MCF 10A (cell line): ENCODE measurements at regions not wholly inside any gene's neighbourhood (a gene's known extent, or its start where the extent isn't known, plus 50 kb on each side); places are given as distances from the start of the nearest gene placed in this dataset.

Experiments used
- BruUV-seq: library from RNA; stranded (reverse); fragments of 400-500 nt; replicated peaks from 2 replicates; lab custom pipeline; 2021; lab: Mats Ljungman, UMichigan
- CTCF ChIA-PET: fragments of 300-600 bp; sonication (Branson Sonifier 250); formaldehyde crosslinking; extraction: SDS; loops from one replicate; lab custom pipeline; 2021; ENCODE audit warnings: antibody characterized with exemption, inconsistent platforms; lab: Yijun Ruan, JAX
- POLR2A ChIA-PET: fragments of 300-600, 350-650 bp; sonication (Branson Sonifier 250); formaldehyde crosslinking; extraction: SDS; loops from one replicate; lab custom pipeline; 2020; ENCODE audit warnings: antibody characterized with exemption, inconsistent platforms; lab: Yijun Ruan, JAX
- DNase-seq: peaks from one replicate; pipeline ENCODE4 v3.0.0-alpha.2; 2018; ENCODE audit not compliant: unreplicated experiment
- H3K27ac Mint-ChIP-seq: one replicate; pipeline ENCODE4 v1.8.0; 2022; ENCODE audit warnings: mild to moderate bottlenecking, low read depth, mixed read lengths; ENCODE audit not compliant: unreplicated experiment
- H3K27me3 Mint-ChIP-seq: one replicate; pipeline ENCODE4 v1.8.0; 2022; ENCODE audit warnings: mixed read lengths; ENCODE audit not compliant: insufficient read depth, unreplicated experiment
- H3K36me3 Mint-ChIP-seq: one replicate; pipeline ENCODE4 v1.8.0; 2022; ENCODE audit warnings: mild to moderate bottlenecking, moderate library complexity, mixed read lengths; ENCODE audit not compliant: insufficient read depth, unreplicated experiment
- H3K4me1 Mint-ChIP-seq: one replicate; pipeline ENCODE4 v1.8.0; 2022; ENCODE audit warnings: mixed read lengths; ENCODE audit not compliant: insufficient read depth, unreplicated experiment
- H3K4me3 Mint-ChIP-seq: one replicate; pipeline ENCODE4 v1.8.0; 2022; ENCODE audit warnings: mild to moderate bottlenecking, moderate library complexity, mixed read lengths; ENCODE audit not compliant: unreplicated experiment
- H3K9me3 Mint-ChIP-seq: one replicate; pipeline ENCODE4 v1.8.0; 2022; ENCODE audit warnings: mixed read lengths; ENCODE audit not compliant: unreplicated experiment
- intact Hi-C: fragments of 100-400 bp; cut with micrococcal nuclease; formaldehyde crosslinking; loops from 2 replicates; pipeline ENCODE4 v1.14.1; 2022
- TF ChIP-seq, protein P1 (sequence below): fragments of 200-600 bp; IDR thresholded peaks from one replicate; pipeline ENCODE4 v1.8.0; 2022; ENCODE audit warnings: antibody characterized with exemption, mild to moderate bottlenecking; ENCODE audit not compliant: unreplicated experiment

DNA sequence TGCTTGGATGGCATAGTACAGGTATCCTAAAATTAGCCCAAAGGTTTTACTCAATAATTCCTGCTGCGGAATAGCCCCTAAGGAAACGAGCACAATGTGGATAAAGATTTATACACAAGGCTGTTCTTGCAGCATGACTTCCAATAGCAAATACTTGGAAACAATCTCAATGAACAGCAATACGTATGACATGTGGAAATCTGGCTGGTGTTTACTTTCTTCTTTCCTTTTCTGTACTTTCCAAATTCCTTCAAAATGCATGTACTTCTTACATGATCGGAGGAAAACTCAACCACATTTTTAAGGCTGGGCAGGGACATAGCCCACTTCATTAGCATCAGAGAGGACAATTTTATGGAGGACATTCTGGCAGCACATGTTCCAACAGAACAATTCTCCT, 86.6 kb downstream of the C16orf95 start:
- Mint-ChIP-seq H3K9me3 (peaks cover 7% of the 10 kb centered on the region), H3K27me3 (no peaks in the 10 kb centered on the region), H3K4me1 (no peaks in the 10 kb centered on the region), H3K36me3 (no peaks in the 10 kb centered on the region), H3K27ac (no peak overlapping the region), H3K4me3 (no peak overlapping the region)
- TF ChIP-seq, protein P1, sequence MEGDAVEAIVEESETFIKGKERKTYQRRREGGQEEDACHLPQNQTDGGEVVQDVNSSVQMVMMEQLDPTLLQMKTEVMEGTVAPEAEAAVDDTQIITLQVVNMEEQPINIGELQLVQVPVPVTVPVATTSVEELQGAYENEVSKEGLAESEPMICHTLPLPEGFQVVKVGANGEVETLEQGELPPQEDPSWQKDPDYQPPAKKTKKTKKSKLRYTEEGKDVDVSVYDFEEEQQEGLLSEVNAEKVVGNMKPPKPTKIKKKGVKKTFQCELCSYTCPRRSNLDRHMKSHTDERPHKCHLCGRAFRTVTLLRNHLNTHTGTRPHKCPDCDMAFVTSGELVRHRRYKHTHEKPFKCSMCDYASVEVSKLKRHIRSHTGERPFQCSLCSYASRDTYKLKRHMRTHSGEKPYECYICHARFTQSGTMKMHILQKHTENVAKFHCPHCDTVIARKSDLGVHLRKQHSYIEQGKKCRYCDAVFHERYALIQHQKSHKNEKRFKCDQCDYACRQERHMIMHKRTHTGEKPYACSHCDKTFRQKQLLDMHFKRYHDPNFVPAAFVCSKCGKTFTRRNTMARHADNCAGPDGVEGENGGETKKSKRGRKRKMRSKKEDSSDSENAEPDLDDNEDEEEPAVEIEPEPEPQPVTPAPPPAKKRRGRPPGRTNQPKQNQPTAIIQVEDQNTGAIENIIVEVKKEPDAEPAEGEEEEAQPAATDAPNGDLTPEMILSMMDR = no peak
- intact Hi-C loops = no loop called here
- no TSS peak for BruUV-seq
- ChIA-PET POLR2A (no interaction called here), CTCF (no interaction called here)
- DNase-seq = no peak

DNA sequence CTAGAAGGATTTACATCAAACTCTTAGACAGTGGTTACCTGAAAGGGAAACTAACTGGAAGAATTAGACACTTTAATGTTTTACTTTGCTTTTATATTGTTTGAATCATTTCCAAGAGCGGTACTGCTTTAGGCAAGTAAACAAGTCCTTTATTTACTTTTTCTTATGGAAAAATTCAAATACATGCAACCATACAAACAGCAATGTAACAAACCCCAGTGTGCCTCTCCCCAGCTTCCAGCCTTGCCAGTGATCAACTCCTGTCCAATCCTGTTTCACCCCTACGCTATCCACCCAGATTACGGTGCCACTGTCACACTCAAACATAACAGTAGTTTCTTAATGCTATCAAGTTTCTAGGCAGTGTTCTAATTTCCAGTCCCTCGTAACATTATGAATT, 85.9 kb downstream of the C16orf95 start:
- DNase-seq = no peak
- Mint-ChIP-seq H3K4me1 (no peaks in the 10 kb centered on the region), H3K36me3 (no peaks in the 10 kb centered on the region), H3K4me3 (no peak overlapping the region), H3K27ac (no peak overlapping the region), H3K9me3 (peaks cover 7% of the 10 kb centered on the region), H3K27me3 (no peaks in the 10 kb centered on the region)
- no TSS peak for BruUV-seq
- intact Hi-C loops = no loop called here
- TF ChIP-seq, protein P1 = no peak
- CTCF ChIA-PET = no interaction called here
- POLR2A ChIA-PET = interaction anchor here (0.6 to 0.7 kb wide), 2 partner anchors 23 to 36 kb away, joined by 3 to 5 read pairs; no protein-coding TSS in a partner anchor

DNA sequence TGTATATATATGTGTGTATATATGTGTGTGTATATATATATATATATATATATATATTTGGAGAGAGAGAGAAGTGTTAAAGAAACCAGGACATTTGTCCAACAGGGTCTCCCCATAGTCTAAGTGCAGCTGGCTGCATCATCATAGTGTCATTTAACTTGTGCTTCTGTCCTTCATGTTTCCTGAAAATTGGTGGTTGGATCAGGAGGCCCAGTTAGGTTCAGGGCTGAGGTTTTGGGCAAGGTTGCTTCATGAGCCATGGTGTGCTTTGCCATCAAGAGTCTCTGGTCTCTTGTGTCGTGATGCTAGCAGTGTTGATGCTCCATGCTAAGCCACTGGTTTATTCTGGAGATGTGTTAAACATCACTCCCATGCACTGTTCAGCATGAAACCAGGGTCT, 85.3 kb downstream of the C16orf95 start:
- CTCF ChIA-PET = no interaction called here
- intact Hi-C loops = no loop called here
- Mint-ChIP-seq H3K4me3 (no peak overlapping the region), H3K27me3 (no peaks in the 10 kb centered on the region), H3K36me3 (no peaks in the 10 kb centered on the region), H3K4me1 (no peaks in the 10 kb centered on the region), H3K27ac (no peak overlapping the region), H3K9me3 (peaks cover 7% of the 10 kb centered on the region)
- no TSS peak for BruUV-seq
- DNase-seq = no peak
- TF ChIP-seq, protein P1 = no peak
- POLR2A ChIA-PET = interaction anchor here (0.7 kb wide), 1 partner anchor 35 kb away, joined by 3 read pairs; no protein-coding TSS in a partner anchor

DNA sequence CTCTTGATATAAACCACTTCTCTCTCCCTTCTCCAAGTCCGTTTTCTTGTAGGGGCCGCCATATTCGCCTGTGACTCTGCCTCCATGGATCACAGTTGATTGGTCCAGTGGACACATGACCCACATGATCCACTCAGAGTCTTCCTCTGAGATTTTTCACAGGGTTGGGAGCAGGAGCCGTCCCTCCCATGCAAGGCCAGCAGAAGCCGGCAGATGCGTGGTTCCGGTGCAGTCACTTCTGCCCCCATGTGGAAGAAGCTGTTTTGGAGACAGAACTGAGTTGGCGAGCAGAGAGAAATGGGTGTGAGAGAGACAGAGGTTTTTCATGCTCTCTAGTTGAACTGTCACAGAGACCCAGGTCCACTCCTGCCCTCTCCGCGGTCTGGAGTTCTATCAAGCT, 83.3 kb downstream of the C16orf95 start:
- Mint-ChIP-seq H3K36me3 (no peaks in the 10 kb centered on the region), H3K4me3 (no peak overlapping the region), H3K27me3 (no peaks in the 10 kb centered on the region), H3K9me3 (peaks cover 7% of the 10 kb centered on the region), H3K4me1 (peaks cover 6% of the 10 kb centered on the region), H3K27ac (no peak overlapping the region)
- TF ChIP-seq, protein P1 = no peak
- DNase-seq = no peak
- POLR2A ChIA-PET = no interaction called here
- CTCF ChIA-PET = no interaction called here
- no TSS peak for BruUV-seq
- intact Hi-C loops = no loop called here
